ENCODE measurements at regions not wholly inside any gene's neighbourhood (a gene's known extent, or its start where the extent isn't known, plus 50 kb on each side); places are given as distances from the start of the nearest gene placed in this dataset.
"Not testable (repeated sequence)": the region's sequence is repeated elsewhere in the genome, so short reads cannot be mapped to it uniquely, and the experiment has no call there.

DNA sequence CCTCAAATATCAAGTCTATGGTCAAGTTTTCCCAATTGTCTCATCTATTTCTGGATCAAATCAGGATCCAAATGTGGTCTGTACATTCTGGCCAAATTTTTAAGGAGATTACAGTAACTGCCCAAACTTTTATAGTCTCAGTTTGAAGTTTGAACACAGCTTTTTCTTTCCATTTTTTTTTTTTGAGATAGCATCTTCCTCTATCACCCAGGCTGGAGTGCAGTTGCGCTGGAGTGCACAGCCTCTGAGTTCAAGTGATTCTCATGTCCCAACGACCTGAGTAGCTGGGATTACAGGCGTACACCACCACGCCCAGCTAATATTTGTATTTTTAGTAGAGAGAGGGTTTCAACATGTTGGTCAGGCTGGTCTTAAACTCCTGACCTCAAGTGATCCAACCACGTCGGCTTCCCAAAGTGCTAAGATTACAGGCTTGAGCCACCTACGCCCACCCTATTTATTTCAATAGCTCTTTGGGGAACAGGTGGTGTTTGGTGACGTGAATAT lies 84.9 kb upstream of the CARMIL1 start:
- TF ChIP-seq, protein P1, sequence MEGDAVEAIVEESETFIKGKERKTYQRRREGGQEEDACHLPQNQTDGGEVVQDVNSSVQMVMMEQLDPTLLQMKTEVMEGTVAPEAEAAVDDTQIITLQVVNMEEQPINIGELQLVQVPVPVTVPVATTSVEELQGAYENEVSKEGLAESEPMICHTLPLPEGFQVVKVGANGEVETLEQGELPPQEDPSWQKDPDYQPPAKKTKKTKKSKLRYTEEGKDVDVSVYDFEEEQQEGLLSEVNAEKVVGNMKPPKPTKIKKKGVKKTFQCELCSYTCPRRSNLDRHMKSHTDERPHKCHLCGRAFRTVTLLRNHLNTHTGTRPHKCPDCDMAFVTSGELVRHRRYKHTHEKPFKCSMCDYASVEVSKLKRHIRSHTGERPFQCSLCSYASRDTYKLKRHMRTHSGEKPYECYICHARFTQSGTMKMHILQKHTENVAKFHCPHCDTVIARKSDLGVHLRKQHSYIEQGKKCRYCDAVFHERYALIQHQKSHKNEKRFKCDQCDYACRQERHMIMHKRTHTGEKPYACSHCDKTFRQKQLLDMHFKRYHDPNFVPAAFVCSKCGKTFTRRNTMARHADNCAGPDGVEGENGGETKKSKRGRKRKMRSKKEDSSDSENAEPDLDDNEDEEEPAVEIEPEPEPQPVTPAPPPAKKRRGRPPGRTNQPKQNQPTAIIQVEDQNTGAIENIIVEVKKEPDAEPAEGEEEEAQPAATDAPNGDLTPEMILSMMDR (conservative IDR thresholded peaks at IDR 0.05): no peak
- H3K27ac ChIP-seq: no peak overlapping the region

DNA sequence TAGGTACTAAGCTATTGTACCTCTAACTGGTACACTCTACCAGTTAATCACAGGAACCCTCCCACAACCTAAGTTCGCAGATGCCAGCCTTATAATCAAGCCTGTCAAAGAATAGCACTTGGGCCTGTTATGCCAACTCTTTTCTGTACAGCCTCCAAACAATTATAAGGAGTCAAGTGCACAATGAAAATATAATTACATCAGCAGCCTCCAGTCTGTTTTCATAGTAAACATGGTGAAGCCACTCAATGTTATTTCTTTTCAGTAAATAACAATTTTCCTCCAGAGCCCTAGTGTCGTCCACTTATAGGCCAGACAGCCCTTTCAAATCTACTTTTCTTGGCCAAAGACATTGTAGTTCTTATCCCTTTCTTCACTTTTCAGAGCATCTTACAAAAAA lies 82.7 kb upstream of the CARMIL1 start:
- TF ChIP-seq, protein P1 (conservative IDR thresholded peaks at IDR 0.05): no peak
- no peak overlapping the region for H3K27ac ChIP-seq

DNA sequence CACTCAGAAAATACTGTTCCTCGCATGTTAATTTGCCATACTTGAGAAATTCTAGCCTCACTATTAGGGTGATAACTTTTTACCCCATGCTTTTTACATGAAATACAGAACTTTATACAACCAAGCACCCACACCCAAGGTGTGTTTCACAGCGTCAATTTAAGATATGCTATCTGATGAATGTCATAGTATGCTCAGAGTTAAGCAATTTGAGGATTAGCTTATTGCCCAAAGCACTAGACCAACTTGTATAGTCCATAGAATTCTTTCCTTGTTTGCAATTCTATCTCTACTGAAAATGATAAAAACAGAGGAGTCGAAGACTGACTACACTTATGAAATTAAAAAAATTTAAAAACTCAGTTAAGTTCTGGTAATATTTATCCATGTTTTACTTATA lies 82.1 kb upstream of the CARMIL1 start:
- TF ChIP-seq, protein P1 (conservative IDR thresholded peaks at IDR 0.05): no peak
- H3K27ac ChIP-seq: no peak overlapping the region

DNA sequence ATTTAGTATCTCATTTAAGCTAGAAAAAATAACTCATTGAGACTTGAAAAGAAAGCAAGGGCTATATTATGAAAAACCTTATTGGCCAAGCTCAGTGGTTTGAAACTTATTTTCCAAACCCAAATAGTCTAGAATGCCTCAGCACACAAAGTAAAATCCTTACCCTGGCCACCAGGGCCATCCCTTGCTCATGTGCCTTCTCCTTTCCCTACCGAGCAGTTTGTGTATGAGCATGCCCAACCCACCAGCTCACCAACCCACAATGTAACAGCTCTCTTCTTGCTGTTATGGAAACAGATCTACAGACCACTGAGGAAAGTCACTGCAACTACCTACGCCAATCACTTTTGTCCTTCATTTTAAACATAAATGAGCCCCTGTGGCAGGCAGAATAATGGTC lies 79.6 kb upstream of the CARMIL1 start:
- TF ChIP-seq, protein P1 (conservative IDR thresholded peaks at IDR 0.05): no peak
- no peak overlapping the region for H3K27ac ChIP-seq

DNA sequence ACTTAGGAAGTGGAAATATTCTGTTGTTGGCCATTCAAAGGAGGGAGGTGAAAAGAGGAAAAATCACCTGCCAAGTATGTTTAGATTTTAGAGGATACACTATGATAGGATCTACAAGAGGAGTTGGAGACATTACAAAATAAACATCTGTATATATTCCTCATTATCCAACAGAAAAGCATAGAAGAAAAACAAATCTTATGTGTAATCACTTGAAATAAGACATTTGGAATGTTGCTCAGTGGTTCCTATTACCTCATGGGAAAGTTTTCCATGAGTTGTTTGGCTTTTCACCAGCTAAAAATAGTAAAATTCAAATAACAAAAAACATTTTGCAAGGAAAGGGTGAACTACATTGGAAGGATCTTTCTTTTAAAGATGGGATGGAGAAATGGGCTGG lies 76.7 kb upstream of the CARMIL1 start:
- H3K27ac ChIP-seq: no peak overlapping the region
- TF ChIP-seq, protein P1 (conservative IDR thresholded peaks at IDR 0.05): no peak

DNA sequence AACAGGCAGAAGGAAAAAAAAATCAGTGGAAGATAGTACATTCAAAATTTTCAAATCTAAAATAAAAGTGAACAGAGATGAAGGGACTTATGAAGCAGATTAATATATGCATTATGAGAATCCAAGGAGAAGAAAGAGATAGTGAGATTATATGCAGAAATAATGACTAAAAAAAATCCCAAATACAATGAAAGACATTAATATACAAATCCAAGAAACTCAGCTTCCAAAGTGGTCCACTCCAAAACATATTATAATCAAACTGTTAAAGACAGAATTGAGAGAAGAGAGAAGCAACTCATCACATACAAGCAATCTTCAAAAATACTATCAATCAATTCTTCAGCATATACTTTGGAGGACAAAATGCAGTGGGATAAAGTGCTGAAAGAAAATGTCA lies 73.5 kb upstream of the CARMIL1 start:
- TF ChIP-seq, protein P1 (conservative IDR thresholded peaks at IDR 0.05): no peak
- H3K27ac ChIP-seq: no peak overlapping the region

DNA sequence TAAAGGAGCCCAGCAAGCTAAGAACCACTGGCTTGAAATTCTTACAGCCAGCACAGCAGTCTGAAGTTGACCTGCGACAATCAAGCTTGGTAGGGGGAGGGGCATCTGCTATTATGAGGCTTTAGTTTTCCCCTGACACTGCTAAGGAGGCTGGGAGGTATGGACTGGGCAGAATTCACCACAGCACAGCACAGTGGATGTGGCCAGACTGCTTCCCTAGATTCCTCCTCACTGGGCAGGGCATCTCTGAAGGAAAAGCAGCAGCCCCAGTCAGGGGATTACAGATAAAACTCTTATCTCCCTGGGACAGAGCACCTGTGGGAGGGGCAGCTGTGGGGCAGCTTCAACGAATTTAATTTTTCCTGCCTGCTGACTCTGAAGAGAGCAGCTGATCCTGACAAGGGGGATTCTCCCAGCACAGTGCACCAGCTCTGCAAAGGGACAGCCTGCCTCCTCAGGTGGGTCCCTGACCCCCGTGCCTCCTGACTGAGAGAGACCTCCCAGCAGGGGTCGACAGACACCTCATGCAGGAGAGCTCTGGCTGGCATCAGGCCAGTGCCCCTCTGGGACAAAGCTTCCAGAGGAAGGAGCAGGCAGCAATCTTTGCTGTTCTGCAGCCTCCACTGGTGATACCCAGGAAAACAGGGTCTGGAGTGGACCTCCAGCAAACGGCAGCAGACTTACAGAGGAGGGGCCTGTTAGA lies 71.6 kb upstream of the CARMIL1 start:
- H3K27ac ChIP-seq: not testable (repeated sequence)

DNA sequence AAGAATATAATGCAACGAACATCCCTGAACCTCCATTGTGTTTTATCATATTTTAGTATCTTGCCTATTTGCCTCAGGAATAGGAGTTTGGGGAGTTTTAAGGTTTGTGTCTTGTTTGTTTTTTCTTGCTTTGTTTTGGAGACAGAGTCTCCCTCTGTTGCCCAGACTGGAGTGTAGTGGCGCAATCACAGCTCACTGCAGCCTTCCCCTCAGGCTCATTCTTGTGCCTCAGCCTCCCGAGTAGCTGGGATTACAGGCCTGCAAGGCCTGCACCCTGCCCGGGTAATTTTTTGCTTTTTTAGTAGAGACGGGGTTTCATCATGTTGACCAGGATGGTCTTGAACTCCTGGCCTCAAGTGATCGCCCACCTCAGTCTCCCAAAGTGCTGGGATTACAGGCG lies 63.3 kb upstream of the CARMIL1 start:
- TF ChIP-seq, protein P1 (conservative IDR thresholded peaks at IDR 0.05): no peak

More for the DNA sequence above, 63.3 kb upstream of the CARMIL1 start:
- H3K27ac ChIP-seq: no peak overlapping the region

Data from VCaP (cell line).